ENCODE measurements at regions not wholly inside any gene's neighbourhood (a gene's known extent, or its start where the extent isn't known, plus 50 kb on each side); places are given as distances from the start of the nearest gene placed in this dataset.
"Not testable (repeated sequence)": the region's sequence is repeated elsewhere in the genome, so short reads cannot be mapped to it uniquely, and the experiment has no call there.

GRCh38 chr7:101708223-101708622 lies 79.1 kb upstream of the MYL10 start:
- no peak for DNase-seq (ENCODE audit: low read depth in 3 of 3)

GRCh38 chr7:101712652-101713051 lies 83.6 kb upstream of the MYL10 start:
- no peak for DNase-seq (ENCODE audit: low read depth in 3 of 3)

- DNase-seq (ENCODE audit: low read depth in 3 of 3) = no peak
Observed at GRCh38 chr7:101714097-101714496, 85.0 kb upstream of the MYL10 start.

- DNase-seq (ENCODE audit: low read depth in 3 of 3) = no peak
Observed at GRCh38 chr7:101717628-101718357, 88.7 kb upstream of the MYL10 start.

GRCh38 chr7:101718363-101719122 lies 89.4 kb upstream of the MYL10 start:
- no peak for DNase-seq (ENCODE audit: low read depth in 3 of 3)

GRCh38 chr7:101719123-101719470 lies 90.0 kb upstream of the MYL10 start:
- DNase-seq (ENCODE audit: low read depth in 3 of 3) = no peak

- DNase-seq (ENCODE audit: low read depth in 3 of 3) = no peak
Observed at GRCh38 chr7:101720324-101720723, 91.2 kb upstream of the MYL10 start.

GRCh38 chr7:101722247-101722646 lies 93.2 kb upstream of the MYL10 start:
- DNase-seq (ENCODE audit: low read depth in 3 of 3) = no peak

- DNase-seq (ENCODE audit: low read depth in 3 of 3) = no peak
Observed at GRCh38 chr7:101723835-101724234, 93.6 kb upstream of the CUX1 start.

- DNase-seq (ENCODE audit: low read depth in 3 of 3) = no peak
Observed at GRCh38 chr7:101724957-101725356, 92.5 kb upstream of the CUX1 start.

- DNase-seq (ENCODE audit: low read depth in 3 of 3) = no peak
Observed at GRCh38 chr7:101725921-101726320, 91.5 kb upstream of the CUX1 start.

GRCh38 chr7:101727184-101727583 lies 90.2 kb upstream of the CUX1 start:
- DNase-seq (ENCODE audit: low read depth in 3 of 3) = no peak

- DNase-seq (ENCODE audit: low read depth in 3 of 3) = no peak
Observed at GRCh38 chr7:101728128-101728527, 89.3 kb upstream of the CUX1 start.

GRCh38 chr7:101728873-101729240 lies 88.6 kb upstream of the CUX1 start:
- DNase-seq (ENCODE audit: low read depth in 3 of 3) = not testable (repeated sequence)

GRCh38 chr7:101729241-101729883 lies 88.1 kb upstream of the CUX1 start:
- no peak for DNase-seq (ENCODE audit: low read depth in 3 of 3)

GRCh38 chr7:101731502-101732084 lies 85.8 kb upstream of the CUX1 start:
- no peak for DNase-seq (ENCODE audit: low read depth in 3 of 3)

- DNase-seq (ENCODE audit: low read depth in 3 of 3) = no peak
Observed at GRCh38 chr7:101733713-101734475, 83.5 kb upstream of the CUX1 start.

GRCh38 chr7:101736084-101736483 lies 81.3 kb upstream of the CUX1 start:
- no peak for DNase-seq (ENCODE audit: low read depth in 3 of 3)

- no peak for DNase-seq (ENCODE audit: low read depth in 3 of 3)
Observed at GRCh38 chr7:101739775-101740398, 77.5 kb upstream of the CUX1 start.

- DNase-seq (ENCODE audit: low read depth in 3 of 3) = no peak
Observed at GRCh38 chr7:101740981-101741725, 76.3 kb upstream of the CUX1 start.
